ENCODE measurements at regions not wholly inside any gene's neighbourhood (a gene's known extent, or its start where the extent isn't known, plus 50 kb on each side); places are given as distances from the start of the nearest gene placed in this dataset.

- TF ChIP-seq CTCF (IDR thresholded peaks at IDR 0.05; ENCODE audit: insufficient read depth, low read length) (no peak), POLR2AphosphoS5 (IDR thresholded peaks at IDR 0.05; ENCODE audit: low read depth) (no peak), REST (IDR thresholded peaks at IDR 0.05; ENCODE audit: insufficient replicate concordance, low read depth) (no peak)
These were observed 659.8 kb downstream of the VRK1 start for GRCh38 chr14:97456958-97457357.
